ENCODE measurements at regions not wholly inside any gene's neighbourhood (a gene's known extent, or its start where the extent isn't known, plus 50 kb on each side); places are given as distances from the start of the nearest gene placed in this dataset.
"Not testable (repeated sequence)": the region's sequence is repeated elsewhere in the genome, so short reads cannot be mapped to it uniquely, and the experiment has no call there.

GRCh38 chr10:118465300-118465874, 123.3 kb upstream of the FAM204A start:
- DNase-seq (ENCODE audit: low spot score): no peak

GRCh38 chr10:118463740-118464139, 121.6 kb upstream of the FAM204A start:
- DNase-seq (ENCODE audit: low spot score): no peak

- DNase-seq (ENCODE audit: low spot score): no peak
Observed at GRCh38 chr10:118462401-118462800, 120.3 kb upstream of the FAM204A start.

DNA sequence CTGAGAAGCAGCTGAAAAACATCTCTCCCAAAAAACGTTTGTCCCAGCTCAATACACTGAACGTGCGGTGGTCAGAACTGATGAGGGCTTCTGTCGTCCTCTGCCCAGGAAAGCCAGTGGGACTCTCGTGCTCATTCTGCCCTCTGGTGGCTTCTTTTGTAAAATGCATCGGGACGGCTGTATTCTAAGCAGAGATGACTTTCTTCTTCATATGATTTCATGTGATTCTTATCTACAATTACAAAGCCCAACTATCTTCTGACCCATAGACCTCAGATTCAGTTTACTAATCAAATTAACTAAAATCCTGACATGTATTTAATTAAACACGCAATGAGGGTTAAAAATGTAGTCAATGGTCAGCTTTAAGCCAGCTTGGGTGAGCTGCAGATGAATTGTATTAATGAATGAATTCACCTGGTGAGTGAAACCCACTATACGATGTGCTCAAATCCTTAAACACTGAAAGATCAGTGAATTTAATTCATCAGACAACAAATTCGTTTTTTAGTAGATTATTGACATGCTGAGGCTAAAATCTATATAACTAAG, 117.6 kb upstream of the FAM204A start:
- DNase-seq (ENCODE audit: low spot score): peak; percentile 46

DNA sequence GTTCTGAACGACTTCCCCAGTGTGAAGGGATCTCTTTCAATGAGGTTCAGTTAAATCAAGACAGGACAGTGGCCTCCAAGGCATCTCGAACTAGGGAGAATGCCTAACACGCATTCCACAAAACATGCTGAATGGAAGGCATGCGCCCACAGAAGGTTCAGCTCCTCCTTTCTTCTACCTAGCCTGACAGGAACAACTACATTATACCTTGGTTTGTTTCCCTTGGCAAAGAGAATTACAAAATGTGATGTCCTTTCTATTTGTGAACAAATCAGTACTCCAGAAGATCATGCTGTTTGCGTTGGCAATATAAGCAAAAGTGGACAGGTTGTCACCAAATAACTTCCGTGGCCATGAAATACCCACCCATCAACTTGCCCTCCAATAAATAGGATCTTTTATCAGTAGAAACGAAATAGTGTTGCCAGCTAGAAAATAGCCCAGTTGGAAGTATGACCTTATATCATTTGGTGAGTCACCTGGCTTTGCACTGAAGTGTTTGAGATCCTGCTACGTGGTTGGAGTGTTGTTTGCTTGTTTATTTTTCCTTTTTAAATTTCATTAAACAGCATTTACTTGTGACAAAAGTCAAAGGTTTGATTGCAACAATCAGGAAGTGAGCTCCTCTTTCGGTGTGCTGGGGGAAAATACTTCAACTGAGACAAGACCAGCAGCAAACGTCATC, 117.0 kb upstream of the FAM204A start:
- no peak for DNase-seq (ENCODE audit: low spot score)

DNA sequence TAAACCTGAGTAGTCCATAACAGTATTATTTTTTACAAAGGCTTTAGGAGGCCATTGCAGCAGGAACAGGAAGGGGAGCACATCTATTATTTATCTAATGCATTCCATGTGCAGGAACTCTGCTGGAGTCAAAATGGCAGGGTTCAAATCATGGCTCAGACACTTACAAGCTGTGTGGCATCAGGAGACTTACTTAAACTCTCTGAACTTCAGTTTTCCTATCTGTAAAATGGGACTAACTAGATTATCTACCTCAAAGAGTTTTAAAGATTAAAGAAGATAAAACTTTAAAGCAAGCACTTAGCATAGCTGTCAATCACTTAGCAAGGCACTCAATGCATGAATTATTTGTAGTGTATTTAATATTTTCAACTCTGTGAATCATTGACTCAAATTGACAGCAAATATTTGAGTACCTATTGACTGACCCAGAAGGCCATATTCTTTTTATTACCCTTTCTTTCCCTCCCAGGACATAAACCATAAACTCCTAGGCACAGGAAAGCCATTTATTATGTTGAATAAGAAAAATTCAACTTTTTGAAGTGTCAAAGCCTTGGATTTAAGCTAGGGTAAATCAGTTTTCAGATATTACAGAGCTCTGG, 115.8 kb upstream of the FAM204A start:
- DNase-seq (ENCODE audit: low spot score): no peak

- no peak for DNase-seq (ENCODE audit: low spot score)
Observed at GRCh38 chr10:118455181-118455695, 113.1 kb upstream of the FAM204A start.

DNA sequence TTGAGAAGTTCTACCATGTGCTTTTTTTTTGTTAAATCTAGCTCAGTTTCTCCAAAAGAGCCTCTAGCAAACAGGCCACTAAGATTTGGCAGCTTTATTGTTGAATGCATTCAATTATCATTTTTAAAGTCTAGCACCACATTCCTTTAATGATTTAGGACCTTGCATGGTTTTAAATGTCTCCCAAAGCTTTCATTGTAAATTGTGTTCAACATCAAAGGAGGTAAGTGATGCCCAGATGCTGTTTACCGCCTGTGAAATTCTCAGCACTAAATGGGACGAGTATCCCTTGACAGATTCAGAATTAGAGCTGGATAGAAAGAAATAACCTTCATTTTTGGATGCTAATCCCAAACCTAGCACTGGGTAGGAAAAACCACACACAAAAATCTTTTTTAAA, 112.1 kb upstream of the FAM204A start:
- no peak for DNase-seq (ENCODE audit: low spot score)

GRCh38 chr10:118452098-118452497, 110.0 kb upstream of the FAM204A start:
- no peak for DNase-seq (ENCODE audit: low spot score)

DNA sequence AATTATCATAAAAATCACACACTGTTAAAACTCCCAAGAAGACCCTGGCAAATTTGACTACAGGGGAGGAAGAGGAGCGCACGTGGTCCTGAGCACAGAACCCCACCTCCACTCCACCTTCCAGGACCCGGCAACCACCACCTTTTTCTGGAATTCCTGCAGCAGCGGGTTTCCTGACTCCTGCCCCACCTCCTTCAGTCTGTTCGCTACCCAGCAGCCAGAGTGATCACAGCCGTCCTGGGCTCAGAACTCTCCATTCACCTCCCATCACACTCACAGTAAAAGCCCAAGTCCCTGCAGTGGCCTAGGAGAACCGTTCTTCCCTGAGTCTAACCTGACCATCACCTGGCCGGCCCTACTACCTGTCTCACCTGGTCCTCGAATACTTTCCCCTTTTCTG, 107.4 kb upstream of the FAM204A start:
- DNase-seq (ENCODE audit: low spot score): no peak

DNA sequence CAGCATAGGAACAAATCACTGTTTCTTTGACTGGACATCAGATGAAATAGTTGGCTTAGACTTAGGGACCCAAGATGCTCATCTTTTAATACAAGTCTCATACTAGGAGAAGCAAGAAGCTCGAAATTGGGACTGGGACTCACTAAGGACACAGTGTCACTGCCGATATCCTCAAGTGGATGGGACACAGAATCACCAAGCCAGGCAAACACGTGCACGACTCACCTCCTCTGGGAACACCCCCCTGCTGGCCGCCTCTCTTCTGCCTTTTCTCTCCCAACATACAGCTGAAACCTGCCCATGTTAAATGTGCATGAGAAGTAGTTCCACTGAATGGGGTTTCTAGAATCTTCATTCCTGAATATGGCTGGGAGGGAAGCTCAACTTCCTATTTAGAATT, 106.6 kb upstream of the FAM204A start:
- DNase-seq (ENCODE audit: low spot score): no peak

GRCh38 chr10:118447478-118448270, 105.5 kb upstream of the FAM204A start:
- peak; percentile 10 for DNase-seq (ENCODE audit: low spot score)

- no peak for DNase-seq (ENCODE audit: low spot score)
Observed at GRCh38 chr10:118445535-118445934, 103.4 kb upstream of the FAM204A start.

- no peak for DNase-seq (ENCODE audit: low spot score)
Observed at GRCh38 chr10:118444069-118444468, 101.9 kb upstream of the FAM204A start.

DNA sequence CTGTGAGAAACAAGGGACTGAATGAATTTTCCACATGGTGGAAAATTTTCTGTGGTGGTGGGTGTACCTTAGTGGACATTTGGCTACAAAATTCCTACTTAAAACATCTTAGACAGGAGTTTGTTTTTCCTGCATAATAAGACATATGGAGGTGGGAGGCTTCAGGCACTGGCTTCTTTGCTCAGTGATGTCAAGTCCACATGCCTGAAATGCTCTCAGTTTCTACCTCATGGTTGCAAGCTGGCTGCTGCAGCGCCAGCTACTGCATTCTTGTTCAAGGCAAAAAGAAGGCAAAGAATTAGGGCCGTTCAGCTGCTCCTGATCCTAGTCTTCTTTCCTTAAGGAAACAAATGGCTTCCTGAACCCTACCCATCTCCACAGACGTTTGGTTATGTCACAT, 99.9 kb upstream of the FAM204A start:
- no peak for DNase-seq (ENCODE audit: low spot score)

GRCh38 chr10:118439824-118440223, 97.7 kb upstream of the FAM204A start:
- DNase-seq (ENCODE audit: low spot score): no peak

GRCh38 chr10:118436742-118437141, 94.6 kb upstream of the FAM204A start:
- DNase-seq (ENCODE audit: low spot score): no peak

- DNase-seq (ENCODE audit: low spot score): no peak
Observed at GRCh38 chr10:118430190-118430589, 88.1 kb upstream of the FAM204A start.

DNA sequence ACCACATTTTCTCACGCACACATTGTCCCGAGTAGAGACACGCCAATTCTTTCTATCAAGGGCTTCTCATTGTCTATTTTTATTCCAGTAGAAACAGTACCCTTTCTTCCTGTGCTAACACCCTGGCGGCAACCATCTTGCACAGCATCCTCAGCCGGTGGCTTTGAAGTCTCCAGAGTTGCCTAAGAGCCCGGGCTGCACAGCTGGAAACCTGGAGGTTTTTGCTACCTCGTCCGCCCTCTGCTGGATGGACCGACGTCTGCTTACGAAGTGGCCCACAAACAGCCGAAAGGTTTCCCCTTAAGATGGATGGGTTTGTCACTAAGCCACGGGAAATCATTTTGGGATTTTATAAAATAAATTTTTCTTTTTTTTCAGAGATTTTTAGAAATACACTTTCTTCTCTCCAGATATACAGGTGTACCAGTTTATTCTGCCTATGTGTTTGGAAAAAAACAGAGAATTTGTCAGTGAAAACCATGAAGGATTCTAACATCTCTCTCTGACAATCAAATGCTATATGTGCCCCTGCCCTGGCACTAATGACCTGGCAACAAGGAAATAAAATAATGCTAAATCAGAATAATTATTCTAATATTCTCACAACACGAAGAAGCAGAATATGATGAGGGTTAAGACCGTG, 81.8 kb upstream of the FAM204A start:
- DNase-seq (ENCODE audit: low spot score): peak; percentile 72

GRCh38 chr10:118422241-118422640, 80.1 kb upstream of the FAM204A start:
- no peak for DNase-seq (ENCODE audit: low spot score)

DNA sequence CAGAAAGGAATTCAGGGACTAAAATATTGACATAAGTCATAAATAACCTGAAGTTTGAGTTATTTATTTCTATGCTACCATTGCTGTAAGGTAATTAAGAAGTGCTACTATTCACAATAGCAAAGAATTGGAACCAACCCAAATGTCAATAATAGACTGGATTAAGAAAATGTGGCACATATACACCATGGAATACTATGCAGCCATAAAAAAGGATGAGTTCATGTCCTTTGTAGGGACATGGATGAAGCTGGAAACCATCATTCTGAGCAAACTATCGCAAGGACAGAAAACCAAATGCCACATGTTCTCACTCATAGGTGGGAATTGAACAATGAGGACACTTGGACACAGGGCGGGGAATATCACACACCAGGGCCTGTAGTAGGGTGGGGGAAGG, 77.9 kb upstream of the FAM204A start:
- DNase-seq (ENCODE audit: low spot score): not testable (repeated sequence)

DNA sequence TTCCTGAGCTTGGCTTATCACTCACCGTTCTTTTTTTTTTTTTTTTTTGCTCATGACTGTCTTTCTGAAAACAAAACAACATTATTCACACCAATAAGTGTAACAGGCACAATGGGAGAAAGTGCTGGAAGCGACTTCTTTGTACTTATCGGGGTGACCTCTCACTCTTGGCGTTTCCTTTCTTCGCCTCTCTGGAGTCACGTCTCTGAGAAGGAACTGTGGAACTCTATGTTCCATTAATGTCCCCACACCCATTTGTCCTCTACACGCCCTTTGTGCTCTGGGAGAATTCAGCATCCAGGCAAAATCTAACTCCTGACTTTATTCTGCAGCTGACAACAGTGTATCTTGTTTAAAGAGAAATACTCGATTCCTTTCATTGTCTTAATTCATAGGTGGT, 70.8 kb upstream of the FAM204A start:
- no peak for DNase-seq (ENCODE audit: low spot score)
